Choroid plexus epithelial cell (primary cell): ENCODE measurements at regions not wholly inside any gene's neighbourhood (a gene's known extent, or its start where the extent isn't known, plus 50 kb on each side); places are given as distances from the start of the nearest gene placed in this dataset.

Experiments
- DNase-seq: peaks from one replicate; pipeline ENCODE4 v3.0.0-alpha.2; 2010; ENCODE audit warnings: low read depth
- H3K4me3 ChIP-seq: 2 replicates; pipeline ENCODE4 v1.5.1; 2011; ENCODE audit warnings: low read depth, mild to moderate bottlenecking, control low read depth, low read length, moderate library complexity
- CTCF ChIP-seq: conservative IDR thresholded peaks from 2 replicates; pipeline ENCODE4 v1.5.1; 2011; ENCODE audit warnings: low read depth, mild to moderate bottlenecking, control low read depth, inconsistent platforms, low read length, moderate library complexity

GRCh38 chr2:122866095-122866494 lies 1110.6 kb downstream of the TSN start:
- no peak for TF ChIP-seq CTCF
- DNase-seq: no peak
- no peak overlapping the region for H3K4me3 ChIP-seq

- no peak for TF ChIP-seq CTCF
- DNase-seq: no peak
- H3K4me3 ChIP-seq: no peak overlapping the region
These were observed 1112.5 kb downstream of the TSN start for GRCh38 chr2:122867941-122868340.

GRCh38 chr2:122868646-122869275 lies 1113.3 kb downstream of the TSN start:
- DNase-seq: no peak
- no peak overlapping the region for H3K4me3 ChIP-seq
- TF ChIP-seq CTCF: no peak

GRCh38 chr2:122873951-122874350 lies 1118.5 kb downstream of the TSN start:
- DNase-seq: no peak
- no peak for TF ChIP-seq CTCF
- no peak overlapping the region for H3K4me3 ChIP-seq

GRCh38 chr2:122875091-122875865 lies 1119.8 kb downstream of the TSN start:
- no peak for TF ChIP-seq CTCF
- no peak overlapping the region for H3K4me3 ChIP-seq
- no peak for DNase-seq

GRCh38 chr2:122883849-122884248 lies 1128.4 kb downstream of the TSN start:
- no peak for DNase-seq

More at GRCh38 chr2:122883849-122884248, 1128.4 kb downstream of the TSN start:
- H3K4me3 ChIP-seq: no peak overlapping the region
- TF ChIP-seq CTCF: no peak
